T1000 (cell line): ENCODE measurements at regions not wholly inside any gene's neighbourhood (a gene's known extent, or its start where the extent isn't known, plus 50 kb on each side); places are given as distances from the start of the nearest gene placed in this dataset.
"Not testable (repeated sequence)": the region's sequence is repeated elsewhere in the genome, so short reads cannot be mapped to it uniquely, and the experiment has no call there.

Experiments
- DNase-seq: peaks from one replicate; lab custom pipeline; 2025; ENCODE audit warnings: mixed read lengths; lab: John Stamatoyannopoulos, UW

DNA sequence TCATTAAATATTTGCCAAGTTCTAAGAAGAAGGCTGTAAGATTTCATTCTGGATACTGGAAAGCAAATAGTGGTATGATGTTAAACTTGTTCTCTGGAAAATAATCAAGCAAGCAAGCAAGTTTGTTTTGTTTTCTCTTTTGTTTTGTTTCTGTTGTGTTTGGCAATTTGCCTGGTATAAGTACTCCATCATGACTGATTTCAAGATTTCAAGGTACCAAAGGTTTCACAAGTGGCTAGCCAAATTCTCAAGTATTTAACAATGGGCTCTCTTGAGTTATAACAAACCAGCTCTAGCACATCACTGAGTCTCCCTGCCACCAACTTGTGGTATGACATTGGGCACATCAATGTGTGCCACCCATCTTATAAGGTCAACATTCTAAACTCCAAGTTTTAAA is 151.7 kb upstream of the IGFBP3 start:
- DNase-seq, result no peak

DNA sequence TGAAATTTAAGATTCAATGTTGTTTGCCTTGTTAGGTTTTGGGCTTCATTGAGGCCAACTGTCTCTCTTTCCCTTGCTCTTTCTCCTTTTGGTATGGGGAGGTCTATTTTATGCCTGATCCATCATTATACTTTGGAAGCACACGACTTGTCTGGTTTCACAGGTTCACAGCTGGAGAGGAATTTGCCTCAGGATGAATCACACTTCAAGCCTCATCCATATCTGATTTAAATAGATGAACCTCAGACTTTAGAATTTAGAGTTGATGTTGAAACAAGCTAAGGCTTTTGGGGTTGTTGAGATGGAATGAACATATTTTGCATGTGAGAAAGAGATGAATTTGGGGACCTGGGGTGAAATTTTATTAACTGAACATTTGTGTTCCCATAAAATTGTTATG is 150.5 kb upstream of the IGFBP3 start:
- no peak for DNase-seq

DNA sequence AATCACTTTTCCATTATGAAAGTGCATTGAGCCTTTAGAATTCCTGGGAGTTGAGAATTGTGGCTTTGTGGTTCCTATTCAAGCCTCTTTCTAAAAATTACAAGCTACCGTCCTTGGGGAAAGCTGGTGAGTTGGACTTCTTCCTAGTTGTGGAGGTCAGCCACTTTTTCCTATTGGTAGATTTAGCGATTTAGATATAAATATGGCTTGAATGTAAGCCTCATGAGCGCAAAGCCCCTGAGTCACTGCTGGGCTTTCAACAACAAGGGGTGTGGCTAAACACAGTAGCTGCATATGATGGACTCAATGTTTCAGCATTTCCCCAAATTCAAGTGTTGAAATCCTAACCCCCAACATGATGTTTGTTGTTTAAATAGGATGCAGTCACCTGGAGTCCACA is 150.0 kb upstream of the IGFBP3 start:
- no peak for DNase-seq

DNA sequence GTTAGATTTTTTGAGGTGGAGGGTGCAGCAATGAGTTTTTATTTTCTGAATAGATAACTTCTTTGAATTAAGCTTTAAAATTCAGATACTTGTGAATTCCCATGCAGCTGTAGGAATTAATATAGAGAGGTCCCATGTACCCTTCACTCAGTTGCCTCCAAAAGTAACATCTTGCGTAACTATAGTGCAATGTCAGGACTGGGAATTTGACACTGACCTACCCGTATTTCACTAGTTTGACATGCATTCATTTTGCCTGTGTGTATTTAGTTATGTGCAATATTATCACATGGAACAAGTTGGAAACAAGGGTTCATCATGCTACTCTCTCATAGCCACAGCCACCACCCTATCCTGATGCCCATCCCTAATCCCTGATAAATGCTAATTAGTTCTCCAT is 147.1 kb upstream of the IGFBP3 start:
- DNase-seq, result no peak

GRCh38 chr7:46059308-46060020 is 138.4 kb upstream of the IGFBP3 start:
- DNase-seq, result no peak

DNA sequence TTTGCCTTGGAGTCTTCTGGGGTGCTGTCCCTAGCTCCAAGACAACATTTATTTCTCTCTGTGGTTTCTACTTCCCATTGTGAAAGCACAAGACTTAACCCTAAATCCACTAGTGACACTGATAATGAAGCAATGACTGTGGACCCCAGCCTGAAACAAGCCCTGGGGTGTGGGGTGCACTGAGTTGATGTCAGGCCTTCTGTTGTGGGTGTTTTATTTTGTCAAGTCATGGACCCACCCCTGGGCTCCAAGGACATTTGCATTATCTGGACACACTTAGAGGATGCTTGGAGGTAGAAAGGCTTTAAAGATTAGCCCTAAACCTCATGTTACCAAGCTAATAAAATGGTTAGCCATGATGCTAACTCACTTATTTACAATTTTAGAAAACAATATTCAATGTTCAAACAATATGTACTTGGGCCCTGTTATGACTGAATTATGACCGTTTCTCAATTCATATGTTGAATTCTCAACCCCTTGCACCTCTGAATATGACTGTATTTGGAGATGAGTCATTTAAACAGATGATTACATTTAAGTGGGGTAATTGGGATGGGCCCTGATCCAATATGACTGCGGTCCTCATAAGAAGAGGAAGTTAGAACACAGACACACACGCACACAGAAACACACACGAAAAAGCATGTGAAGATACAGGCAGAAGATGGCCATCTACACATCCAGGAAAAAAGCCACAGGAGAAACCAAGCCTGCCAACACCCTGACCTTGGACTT is 137.2 kb upstream of the IGFBP3 start:
- DNase-seq, result no peak

- DNase-seq, result no peak
These were observed 133.8 kb upstream of the IGFBP3 start for GRCh38 chr7:46054915-46055314.

GRCh38 chr7:46054272-46054671 is 133.2 kb upstream of the IGFBP3 start:
- DNase-seq, result no peak

- DNase-seq, result no peak
These were observed 126.5 kb upstream of the IGFBP3 start for GRCh38 chr7:46047581-46047980.

DNA sequence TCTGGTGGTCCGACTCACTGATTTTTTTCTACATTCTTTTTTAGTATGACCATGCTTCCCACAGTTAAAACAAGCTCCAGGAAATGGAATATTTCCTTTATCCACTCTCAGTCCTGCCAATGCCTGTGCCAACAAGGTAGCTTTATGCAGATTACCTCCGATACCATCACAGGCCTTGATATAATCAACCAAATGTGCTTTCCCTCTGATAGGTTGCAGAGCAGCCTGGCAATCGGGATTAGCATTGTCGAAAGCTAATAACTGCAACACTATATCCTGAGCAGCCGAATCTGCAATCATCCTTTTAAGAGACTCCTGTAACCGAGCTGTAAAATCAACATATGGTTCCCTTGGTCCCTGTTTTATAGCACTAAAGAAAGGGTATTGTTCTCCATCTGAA is 122.3 kb upstream of the IGFBP3 start:
- not testable (repeated sequence) for DNase-seq

- DNase-seq, result not testable (repeated sequence)
These were observed 118.7 kb upstream of the IGFBP3 start for GRCh38 chr7:46039813-46040212.

DNA sequence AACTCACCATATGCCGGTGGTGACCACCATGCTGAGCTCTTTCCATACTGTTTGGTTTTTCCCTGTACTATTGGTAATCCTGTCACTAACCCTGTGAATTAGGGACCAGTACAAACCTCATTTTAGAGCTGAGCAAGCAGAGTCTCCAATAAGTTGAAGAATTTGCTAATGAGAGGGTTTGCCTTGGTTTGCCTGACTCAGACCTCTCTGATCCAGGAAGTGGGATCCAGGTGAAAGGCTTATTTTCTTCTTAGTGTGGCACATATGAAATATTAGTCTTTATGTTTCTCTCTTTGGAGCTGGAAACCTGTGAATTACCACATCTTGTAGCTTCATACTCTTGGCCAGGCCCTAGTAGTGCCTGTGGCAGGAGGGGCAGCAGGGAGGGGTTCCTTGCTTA is 114.1 kb upstream of the IGFBP3 start:
- no peak for DNase-seq

DNA sequence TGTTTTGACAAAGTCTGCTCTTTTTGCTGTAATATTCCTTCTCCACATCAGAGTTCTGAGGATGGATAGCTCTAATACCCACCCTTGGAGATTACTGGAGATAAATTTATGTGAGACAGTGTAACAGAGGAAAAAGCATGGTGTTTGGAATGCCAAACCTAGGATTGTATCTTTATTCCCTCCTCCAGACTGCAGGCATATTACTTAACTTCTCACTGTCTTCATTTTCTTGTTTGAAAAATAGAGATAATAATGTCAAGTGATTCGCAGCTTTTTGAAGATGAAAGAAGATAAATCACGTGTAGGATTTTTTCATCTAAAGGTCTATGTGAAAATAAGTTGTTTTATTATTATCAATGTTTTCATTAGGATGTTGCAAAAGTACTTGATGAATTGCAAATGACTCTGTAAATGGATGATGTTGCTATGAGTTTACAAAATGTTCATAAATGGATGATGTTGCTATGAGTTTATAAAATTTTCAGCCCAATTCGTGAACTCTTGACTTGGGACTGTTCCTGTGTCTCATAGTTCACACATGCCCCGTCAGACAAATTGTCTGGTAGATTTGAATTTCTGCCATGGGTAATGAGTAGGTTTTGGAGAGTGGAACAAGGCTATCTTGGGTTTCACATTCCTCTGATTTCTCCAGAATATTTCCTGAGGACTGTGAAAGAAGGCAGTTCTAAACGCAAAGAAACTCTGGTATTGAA is 113.1 kb upstream of the IGFBP3 start:
- no peak for DNase-seq

DNA sequence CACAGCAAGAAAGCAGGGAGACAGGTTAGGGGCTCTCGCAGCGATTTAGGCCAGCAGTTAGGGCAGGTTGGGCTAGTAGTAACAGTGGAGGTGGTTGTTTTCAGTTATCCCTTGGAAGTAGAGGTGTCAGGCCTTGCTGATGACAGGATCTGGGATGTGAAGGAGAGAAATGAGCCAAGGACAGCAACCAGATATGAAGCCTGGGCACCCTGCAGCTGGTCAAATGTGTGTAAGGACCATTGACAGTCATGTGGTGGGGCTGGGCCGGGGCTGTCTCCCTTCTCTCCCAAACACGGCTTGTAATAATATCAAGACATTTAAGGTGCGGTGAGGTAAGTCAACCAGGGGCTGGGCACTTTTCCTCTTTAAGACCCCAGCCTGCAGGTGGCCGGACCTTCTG is 112.5 kb upstream of the IGFBP3 start:
- DNase-seq, result no peak

- peak; percentile 37 for DNase-seq
These were observed 111.9 kb upstream of the IGFBP3 start for GRCh38 chr7:46032942-46033341.

- DNase-seq, result no peak
These were observed 111.3 kb upstream of the IGFBP3 start for GRCh38 chr7:46032353-46032752.

GRCh38 chr7:46029111-46029704 is 108.1 kb upstream of the IGFBP3 start:
- no peak for DNase-seq

DNA sequence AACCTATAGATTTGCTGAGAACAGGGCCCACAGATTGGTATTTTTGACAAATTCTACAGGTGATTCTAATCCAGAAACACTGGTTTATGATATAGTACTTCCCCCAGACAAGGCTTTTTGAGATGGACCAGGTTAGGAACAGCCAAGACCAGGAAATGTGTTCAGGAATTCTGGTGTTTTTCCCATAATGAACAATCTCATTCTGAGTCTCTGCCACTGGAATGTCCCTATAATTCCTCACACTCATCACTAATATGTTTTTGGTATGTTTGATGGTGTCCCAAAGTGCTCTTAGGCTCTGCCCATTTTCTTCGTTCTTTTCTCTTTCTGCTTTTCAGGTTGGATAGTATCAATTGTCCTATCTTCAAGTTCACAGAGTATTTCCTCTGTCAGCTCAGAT is 107.2 kb upstream of the IGFBP3 start:
- DNase-seq, result no peak

DNA sequence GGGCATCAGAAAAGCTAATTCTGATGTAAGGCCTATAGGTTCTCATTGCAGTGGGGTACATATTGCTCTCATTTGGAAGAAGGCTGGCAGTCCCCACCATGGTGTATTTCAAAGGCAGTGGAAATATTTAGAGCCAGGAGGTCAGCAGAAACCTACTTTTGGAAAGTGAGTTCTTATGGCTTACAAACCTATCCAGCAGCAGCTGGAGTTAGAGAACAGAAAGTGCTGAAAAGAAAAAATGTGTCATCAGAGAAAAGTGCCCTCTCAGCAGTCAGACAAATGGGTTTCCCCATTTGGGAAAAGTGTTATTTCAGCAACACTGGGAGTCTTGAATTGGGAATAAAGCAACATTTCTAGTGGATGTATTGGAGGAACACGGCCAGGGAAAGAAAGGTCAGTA is 105.7 kb upstream of the IGFBP3 start:
- DNase-seq, result no peak

DNA sequence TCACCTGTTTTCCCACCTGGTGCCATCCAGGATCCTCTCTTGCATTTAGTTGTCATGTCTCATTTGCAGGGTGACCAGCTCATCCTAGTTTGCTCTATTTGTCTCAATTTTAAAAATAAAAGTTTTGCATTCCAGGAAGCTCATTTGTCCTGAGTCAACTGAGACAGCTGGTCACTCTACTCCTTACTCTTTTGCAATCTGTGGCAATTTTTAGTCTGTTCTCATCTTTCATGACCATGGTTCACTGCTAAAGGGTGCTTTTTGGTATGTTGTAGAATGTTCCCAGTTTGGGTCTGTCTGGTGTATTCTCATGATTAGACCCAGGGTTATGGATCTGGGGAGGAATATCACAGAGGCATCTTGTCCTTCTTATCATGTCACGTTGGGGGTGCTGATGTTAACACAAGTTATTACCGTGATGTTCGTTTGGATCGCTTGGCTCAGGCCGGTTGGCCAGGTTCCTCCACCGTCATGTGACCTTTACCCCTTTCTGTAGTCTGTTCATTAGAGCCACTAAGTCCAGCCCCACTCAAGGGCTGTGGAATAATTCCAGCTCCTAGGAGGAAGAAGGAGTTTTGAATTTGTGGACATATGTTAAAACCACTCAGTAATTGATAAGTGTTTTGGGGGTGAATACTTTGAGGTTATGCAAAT is 103.3 kb upstream of the IGFBP3 start:
- no peak for DNase-seq

DNA sequence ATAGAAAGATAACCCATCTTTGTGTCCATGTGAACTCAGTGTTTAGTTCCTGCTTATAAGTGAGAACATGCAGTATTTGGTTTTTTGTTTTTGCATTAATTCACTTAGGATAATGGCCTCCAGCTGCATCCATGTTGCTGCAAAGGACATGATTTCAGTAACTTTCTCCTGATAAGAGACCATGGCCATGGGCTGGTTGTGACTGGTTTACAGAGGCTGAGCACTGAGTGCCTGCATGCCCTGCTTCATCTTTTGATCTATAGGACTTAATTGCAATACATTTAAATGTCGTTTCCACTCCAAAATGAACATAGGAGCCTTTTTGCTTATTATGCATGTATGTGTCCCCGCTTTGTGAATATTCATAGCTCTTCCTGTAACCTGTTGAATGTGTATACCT is 101.3 kb upstream of the IGFBP3 start:
- DNase-seq, result no peak
